A549 (cell line): ENCODE measurements at regions not wholly inside any gene's neighbourhood (a gene's known extent, or its start where the extent isn't known, plus 50 kb on each side); places are given as distances from the start of the nearest gene placed in this dataset.

Experiments used
- ATAC-seq, 2 experiments: fragments of 200-7000 bp in 1 of 2; fragments of >200 bp in 1 of 2; cut with Nextera tagmentation in 1 of 2; cut with Tn5 transposase in 1 of 2; 3 replicates each; pipeline versions ENCODE4 v1.8.0 to v1.9.1; 2018 to 2020; ENCODE audit warnings: mild to moderate bottlenecking in 1 of 2, moderate library complexity in 1 of 2
- CTCF ChIA-PET: fragments of 300-600 bp; sonication (Branson Sonifier 250); formaldehyde crosslinking; extraction: SDS; loops from one replicate; lab custom pipeline; 2021; ENCODE audit warnings: antibody characterized with exemption, inconsistent platforms; lab: Yijun Ruan, JAX
- POLR2A ChIA-PET: fragments of 350-600 bp; formaldehyde crosslinking; extraction: SDS; loops from one replicate; lab custom pipeline; 2021; ENCODE audit warnings: antibody characterized with exemption, inconsistent platforms; lab: Yijun Ruan, JAX
- DNase-seq, 2 experiments: peaks; one replicate each; pipeline versions ENCODE4 v3.0.0 to v3.0.0-alpha.2; 2011 to 2016; ENCODE audit warnings: low read depth in 1 of 2, low spot score in 1 of 2
- FAIRE-seq: peaks from 2 replicates; lab custom pipeline; 2011; peaks lifted over from hg19 to GRCh38; lab: Jason Lieb, UNC
- H3K27ac ChIP-seq, 2 experiments: fragments of >200 bp; sonication (Bioruptor Twin); formaldehyde crosslinking; 3 replicates each; pipeline ENCODE4 v1.5.1; 2016 to 2017
- H3K4me1 ChIP-seq: fragments of >200 bp; sonication (Bioruptor Twin); formaldehyde crosslinking; 3 replicates; pipeline ENCODE4 v1.6.1; 2016
- H3K4me2 ChIP-seq: fragments of >200 bp; sonication (Bioruptor Twin); formaldehyde crosslinking; 3 replicates; pipeline ENCODE4 v1.6.1; 2016
- H3K4me3 ChIP-seq: fragments of >200 bp; sonication (Bioruptor Twin); formaldehyde crosslinking; 3 replicates; pipeline ENCODE4 v1.5.1; 2016
- H3K9me3 ChIP-seq: fragments of >200 bp; sonication (Bioruptor Twin); formaldehyde crosslinking; 3 replicates; pipeline ENCODE4 v1.6.1; 2016
- CBX2 ChIP-seq: fragments of 200-600 bp; sonication (generic); IDR thresholded peaks from 2 replicates; pipeline ENCODE4 v1.6.1; 2016; ENCODE audit warnings: low read depth, mild to moderate bottlenecking, borderline replicate concordance
- CHD4 ChIP-seq: fragments of 200-600 bp; sonication (generic); IDR thresholded peaks from 2 replicates; pipeline ENCODE4 v1.6.1; 2016; ENCODE audit warnings: antibody characterized with exemption, mild to moderate bottlenecking, borderline replicate concordance
- EHF ChIP-seq: fragments of 250-450 bp; sonication (Bioruptor Pico); IDR thresholded peaks from 2 replicates; pipeline ENCODE4 v1.5.0; 2020; ENCODE audit warnings: mild to moderate bottlenecking
- ESRRA ChIP-seq: fragments of 150-350 bp; IDR thresholded peaks from 2 replicates; pipeline ENCODE4 v1.6.1; 2014; ENCODE audit warnings: mild to moderate bottlenecking, low read length, borderline replicate concordance
- FOSB ChIP-seq: fragments of 250-450 bp; sonication (Bioruptor Pico); IDR thresholded peaks from 2 replicates; pipeline ENCODE4 v1.5.0; 2020; ENCODE audit warnings: mild to moderate bottlenecking, moderate library complexity
- FOXS1 ChIP-seq: fragments of 250-450 bp; sonication (Bioruptor Pico); IDR thresholded peaks from 2 replicates; pipeline ENCODE4 v1.5.0; 2020; ENCODE audit warnings: mild to moderate bottlenecking, moderate library complexity
- GATA3 ChIP-seq: IDR thresholded peaks from 2 replicates; pipeline ENCODE4 v1.6.1; 2012; ENCODE audit warnings: borderline replicate concordance
- HOXA7 ChIP-seq: fragments of 250-450 bp; sonication (Bioruptor Pico); IDR thresholded peaks from 2 replicates; pipeline ENCODE4 v1.5.0; 2020; ENCODE audit warnings: mild to moderate bottlenecking, moderate library complexity
- HOXB5 ChIP-seq: fragments of 250-450 bp; sonication (Bioruptor Pico); IDR thresholded peaks from 2 replicates; pipeline ENCODE4 v1.5.0; 2020; ENCODE audit warnings: mild to moderate bottlenecking, moderate library complexity
- NFE2L2 ChIP-seq: fragments of 150-350 bp; conservative IDR thresholded peaks from 2 replicates; pipeline ENCODE4 v1.6.1; 2014; ENCODE audit warnings: low read length
- RAD21 ChIP-seq, 2 experiments: fragments of >200 bp in 1 of 2; sonication (Bioruptor Twin) in 1 of 2; formaldehyde crosslinking in 1 of 2; IDR thresholded peaks in 1 of 2; conservative IDR thresholded peaks in 1 of 2; 2 replicates in 1 of 2; 3 replicates in 1 of 2; pipeline ENCODE4 v1.6.1; 2012 to 2018; ENCODE audit warnings: inconsistent platforms in 1 of 2
- RARB ChIP-seq: fragments of 250-450 bp; sonication (Bioruptor Pico); IDR thresholded peaks from 2 replicates; pipeline ENCODE4 v1.8.0; 2021; ENCODE audit warnings: mild to moderate bottlenecking, moderate library complexity
- RFX5 ChIP-seq: fragments of 450-650 bp; IDR thresholded peaks from 2 replicates; pipeline ENCODE4 v1.7.1; 2014; ENCODE audit warnings: antibody characterized with exemption, mild to moderate bottlenecking, moderate library complexity
- RNF2 ChIP-seq: fragments of 200-600 bp; sonication (generic); IDR thresholded peaks from 2 replicates; pipeline ENCODE4 v1.6.1; 2016; ENCODE audit warnings: low read depth, mild to moderate bottlenecking, antibody characterized with exemption, moderate library complexity, borderline replicate concordance
- SREBF2 ChIP-seq: fragments of 450-650 bp; IDR thresholded peaks from 2 replicates; pipeline ENCODE4 v1.6.1; 2014; ENCODE audit warnings: mild to moderate bottlenecking, moderate library complexity
- ZNF302 ChIP-seq: fragments of 250-450 bp; sonication (Bioruptor Pico); IDR thresholded peaks from 2 replicates; pipeline ENCODE4 v1.9.0; 2021; ENCODE audit warnings: inconsistent platforms, mild to moderate bottlenecking, moderate library complexity
- ZSCAN20 ChIP-seq: fragments of 250-450 bp; sonication (Bioruptor Pico); IDR thresholded peaks from 2 replicates; pipeline ENCODE4 v1.8.0; 2022; ENCODE audit warnings: mild to moderate bottlenecking, moderate library complexity
- WGBS: methylation state at CpG from one replicate; pipeline ENCODE4 v1.1.6; 2017; ENCODE audit errors: missing lambda C conversion rate; 5-methylcytosine and 5-hydroxymethylcytosine counted together
- TF ChIP-seq, protein P1 (sequence below): fragments of >200 bp; sonication (Bioruptor Twin); formaldehyde crosslinking; IDR thresholded peaks from 3 replicates; pipeline ENCODE4 v1.6.1; 2016
- TF ChIP-seq, protein P2 (sequence below): fragments of >200 bp; sonication (Bioruptor Twin); formaldehyde crosslinking; IDR thresholded peaks from 3 replicates; pipeline ENCODE4 v1.5.1; 2016

DNA sequence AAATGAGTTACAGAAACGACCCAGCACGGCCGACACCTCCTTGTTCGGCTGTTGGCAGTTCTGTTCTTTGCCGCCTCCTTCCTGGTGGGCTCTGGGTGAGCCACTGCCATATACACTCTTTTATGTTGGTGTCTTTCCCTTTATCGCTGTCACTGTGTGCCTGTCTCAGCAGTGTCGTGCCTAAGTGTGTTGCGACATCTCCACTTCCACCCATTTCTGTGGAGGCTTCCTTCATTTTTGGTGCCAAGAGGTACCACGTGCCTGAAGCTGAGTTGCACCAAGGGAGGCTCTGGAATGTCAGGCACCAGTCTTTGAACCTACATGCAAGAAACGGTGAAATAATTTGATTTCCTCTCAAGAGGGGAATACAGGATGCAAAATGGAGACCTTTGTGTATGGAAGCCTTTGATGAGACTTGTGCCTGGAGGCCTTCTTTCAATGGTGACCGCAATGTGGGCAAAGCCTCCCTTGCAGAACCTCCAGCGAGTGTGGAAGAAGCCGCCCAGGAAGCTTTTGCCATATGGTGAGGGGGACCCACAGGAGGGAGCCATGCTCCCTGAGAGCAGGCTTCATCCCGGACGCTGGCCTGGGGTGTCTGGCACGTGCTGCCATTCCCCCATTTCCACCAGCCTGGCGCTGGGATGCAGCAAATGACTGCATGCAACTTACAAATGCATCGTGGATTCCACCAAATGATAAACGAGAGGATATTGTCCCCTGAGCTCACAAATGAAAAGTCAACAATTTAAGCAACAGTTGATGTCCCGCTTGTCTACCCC lies 136.2 kb downstream of the TEX29 start (continued):
- TF ChIP-seq HOXB5 (CRISPR knock-in tag) = no peak
- no peak for TF ChIP-seq HOXA7 (CRISPR knock-in tag)
- TF ChIP-seq FOSB (CRISPR knock-in tag) = no peak
- TF ChIP-seq EHF (CRISPR knock-in tag) = no peak
- TF ChIP-seq RAD21 (conservative IDR thresholded peaks at IDR 0.05 in 1 of 2, IDR thresholded peaks at IDR 0.05 in 1 of 2) = no peak
- TF ChIP-seq CHD4 = no peak
- TF ChIP-seq NFE2L2 = no peak
- TF ChIP-seq RARB (CRISPR knock-in tag) = no peak
- TF ChIP-seq FOXS1 (CRISPR knock-in tag) = no peak
- TF ChIP-seq GATA3 = no peak

GRCh38 chr13:111458001-111458531 lies 137.6 kb downstream of the TEX29 start:
- Histone ChIP-seq H3K27ac (no peak overlapping the region), H3K9me3 (no peaks in the 10 kb centered on the region), H3K4me2 (no peak overlapping the region), H3K4me1 (no peaks in the 10 kb centered on the region), H3K4me3 (no peak overlapping the region)
- TF ChIP-seq ZNF302 (CRISPR knock-in tag) (no peak), SREBF2 (no peak), CBX2 (no peak), ESRRA (no peak)
- TF ChIP-seq, protein P1, sequence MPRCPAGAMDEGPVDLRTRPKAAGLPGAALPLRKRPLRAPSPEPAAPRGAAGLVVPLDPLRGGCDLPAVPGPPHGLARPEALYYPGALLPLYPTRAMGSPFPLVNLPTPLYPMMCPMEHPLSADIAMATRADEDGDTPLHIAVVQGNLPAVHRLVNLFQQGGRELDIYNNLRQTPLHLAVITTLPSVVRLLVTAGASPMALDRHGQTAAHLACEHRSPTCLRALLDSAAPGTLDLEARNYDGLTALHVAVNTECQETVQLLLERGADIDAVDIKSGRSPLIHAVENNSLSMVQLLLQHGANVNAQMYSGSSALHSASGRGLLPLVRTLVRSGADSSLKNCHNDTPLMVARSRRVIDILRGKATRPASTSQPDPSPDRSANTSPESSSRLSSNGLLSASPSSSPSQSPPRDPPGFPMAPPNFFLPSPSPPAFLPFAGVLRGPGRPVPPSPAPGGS = no peak
- DNase-seq = no peak
- CTCF ChIA-PET = interaction anchor here (1.3 kb wide), 1 partner anchor 16 kb away, joined by 4 read pairs; no protein-coding TSS in a partner anchor
- ATAC-seq = no peak
- FAIRE-seq = no peak
- POLR2A ChIA-PET = no interaction called here
- 14% methylated on average over 7 of the region's 12 CpGs for WGBS

GRCh38 chr13:111458739-111459138 lies 138.3 kb downstream of the TEX29 start:
- DNase-seq (no peak), FAIRE-seq (no peak), ATAC-seq (no peak)
- Histone ChIP-seq H3K27ac (no peak overlapping the region), H3K4me3 (no peak overlapping the region), H3K4me2 (no peak overlapping the region), H3K9me3 (no peaks in the 10 kb centered on the region), H3K4me1 (no peaks in the 10 kb centered on the region)
- WGBS = 50% methylated on average over 2 of the region's 16 CpGs
- ChIA-PET CTCF (interaction anchor here (1.3 kb wide), 1 partner anchor 16 kb away, joined by 4 read pairs; no protein-coding TSS in a partner anchor), POLR2A (no interaction called here)
- TF ChIP-seq RFX5 (no peak), RNF2 (no peak)

DNA sequence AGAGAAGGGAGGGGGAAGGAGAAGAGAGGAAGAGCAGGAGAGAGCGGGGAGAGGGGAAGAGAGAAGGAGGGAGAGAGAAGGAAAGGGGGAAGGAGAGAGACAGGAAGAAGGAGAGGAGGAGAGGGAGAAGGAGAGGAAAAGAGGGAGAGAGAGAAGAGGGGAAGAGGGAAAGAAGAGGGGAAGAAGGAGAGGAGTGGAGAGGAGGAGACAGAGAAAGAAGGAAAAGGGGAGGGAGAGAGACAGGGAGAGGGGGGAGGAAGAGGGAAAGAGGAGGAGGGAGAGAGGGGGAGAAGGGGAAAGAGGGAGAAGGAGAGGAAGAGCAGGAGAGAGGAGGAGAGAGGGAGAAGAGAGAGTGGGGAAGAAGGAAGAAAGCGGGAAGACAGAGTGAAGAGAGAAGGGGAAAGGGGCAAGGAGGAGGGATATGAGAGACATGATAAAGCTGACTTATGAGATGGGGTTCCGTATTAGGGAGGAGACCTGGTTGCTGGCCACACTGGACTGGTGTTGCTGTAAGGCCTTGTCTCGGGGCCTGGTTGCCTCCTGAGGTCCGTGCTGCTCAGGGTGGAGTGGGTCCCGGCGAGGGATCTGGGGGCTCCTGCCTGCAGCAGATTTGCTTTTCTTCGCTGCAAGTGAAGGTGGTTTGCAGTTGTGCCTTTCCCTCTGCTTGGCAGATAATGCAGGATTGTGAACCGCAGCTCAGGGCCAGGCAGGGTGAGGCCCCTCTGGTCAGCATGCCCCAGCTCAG lies 139.5 kb downstream of the TEX29 start:
- WGBS = 45% methylated on average over 8 of the region's 9 CpGs
- ATAC-seq (peak; percentile 40 to 43; a peak in 5 of 6 replicates), FAIRE-seq (no peak), DNase-seq (no peak)
- Histone ChIP-seq H3K4me3 (no peak overlapping the region), H3K9me3 (no peaks in the 10 kb centered on the region), H3K27ac (no peak overlapping the region), H3K4me2 (no peak overlapping the region), H3K4me1 (no peaks in the 10 kb centered on the region)
- TF ChIP-seq ZSCAN20 (CRISPR knock-in tag) = no peak
- TF ChIP-seq, protein P2, sequence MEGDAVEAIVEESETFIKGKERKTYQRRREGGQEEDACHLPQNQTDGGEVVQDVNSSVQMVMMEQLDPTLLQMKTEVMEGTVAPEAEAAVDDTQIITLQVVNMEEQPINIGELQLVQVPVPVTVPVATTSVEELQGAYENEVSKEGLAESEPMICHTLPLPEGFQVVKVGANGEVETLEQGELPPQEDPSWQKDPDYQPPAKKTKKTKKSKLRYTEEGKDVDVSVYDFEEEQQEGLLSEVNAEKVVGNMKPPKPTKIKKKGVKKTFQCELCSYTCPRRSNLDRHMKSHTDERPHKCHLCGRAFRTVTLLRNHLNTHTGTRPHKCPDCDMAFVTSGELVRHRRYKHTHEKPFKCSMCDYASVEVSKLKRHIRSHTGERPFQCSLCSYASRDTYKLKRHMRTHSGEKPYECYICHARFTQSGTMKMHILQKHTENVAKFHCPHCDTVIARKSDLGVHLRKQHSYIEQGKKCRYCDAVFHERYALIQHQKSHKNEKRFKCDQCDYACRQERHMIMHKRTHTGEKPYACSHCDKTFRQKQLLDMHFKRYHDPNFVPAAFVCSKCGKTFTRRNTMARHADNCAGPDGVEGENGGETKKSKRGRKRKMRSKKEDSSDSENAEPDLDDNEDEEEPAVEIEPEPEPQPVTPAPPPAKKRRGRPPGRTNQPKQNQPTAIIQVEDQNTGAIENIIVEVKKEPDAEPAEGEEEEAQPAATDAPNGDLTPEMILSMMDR = no peak
- POLR2A ChIA-PET = no interaction called here
- CTCF ChIA-PET = interaction anchor here (0.9 to 2.0 kb wide), 2 partner anchors 391 to 1033 kb away, joined by 3 to 6 read pairs; no protein-coding TSS in a partner anchor
